Heart left ventricle (tissue), 13 donors: ENCODE measurements at regions not wholly inside any gene's neighbourhood (a gene's known extent, or its start where the extent isn't known, plus 50 kb on each side); places are given as distances from the start of the nearest gene placed in this dataset.

Experiments used
- POLR2A ChIP-seq, 2 donors: fragments of 450-650 bp; IDR thresholded peaks; one replicate each; pipeline ENCODE4 v1.6.1; 2017; ENCODE audit warnings: antibody characterized with exemption in 2 of 2, mild to moderate bottlenecking in 2 of 2, moderate library complexity in 2 of 2
- TF ChIP-seq, protein P1 (sequence below), 12 donors: fragments of 200-600 bp; sonication (generic) in 4 of 12; IDR thresholded peaks; one replicate each; pipeline versions ENCODE4 v1.5.0 to v1.8.0; 2018 to 2022; ENCODE audit warnings: antibody characterized with exemption in 12 of 12, mild to moderate bottlenecking in 5 of 12
- donor health status: ischemic (EF 13 %, LVEDD 7.1; RV severe dilation, severe dysfunction).
- donor health status: DM: no; HTN: yes; CAD: no.
- donor health status: DM: no; HTN: no; CAD: no.
- donor health status: ischemic (EF 25% LVEDD 6.9; RV normal size, moderate dysfunction).
- donor health status: ischemic (EF 25% LVEDD 5.7; RV mildly dilated, moderate dysfunction).
- donor health status: ischemic (EF 35%, LVEDD 5.7; RV mildly dilated, moderate dysfunction).
- donor health status: nonischemic (EF 11% LVEDD 7.7; RV severe dilation, severe dysfunction).
- donor health status: DM: yes; HTN: yes; CAD: no.
- donor health status: PGD.
- donor health status: ischemic (EF 29% LVEDD 5.4; RV normal size, mild dysfunction).
- donor health status: nonischemic (EF 23%, LVEDD 6.1; RV moderate dilation, normal function).

- no peak for TF ChIP-seq POLR2A (IDR thresholded peaks at IDR 0.05)
- TF ChIP-seq, protein P1, sequence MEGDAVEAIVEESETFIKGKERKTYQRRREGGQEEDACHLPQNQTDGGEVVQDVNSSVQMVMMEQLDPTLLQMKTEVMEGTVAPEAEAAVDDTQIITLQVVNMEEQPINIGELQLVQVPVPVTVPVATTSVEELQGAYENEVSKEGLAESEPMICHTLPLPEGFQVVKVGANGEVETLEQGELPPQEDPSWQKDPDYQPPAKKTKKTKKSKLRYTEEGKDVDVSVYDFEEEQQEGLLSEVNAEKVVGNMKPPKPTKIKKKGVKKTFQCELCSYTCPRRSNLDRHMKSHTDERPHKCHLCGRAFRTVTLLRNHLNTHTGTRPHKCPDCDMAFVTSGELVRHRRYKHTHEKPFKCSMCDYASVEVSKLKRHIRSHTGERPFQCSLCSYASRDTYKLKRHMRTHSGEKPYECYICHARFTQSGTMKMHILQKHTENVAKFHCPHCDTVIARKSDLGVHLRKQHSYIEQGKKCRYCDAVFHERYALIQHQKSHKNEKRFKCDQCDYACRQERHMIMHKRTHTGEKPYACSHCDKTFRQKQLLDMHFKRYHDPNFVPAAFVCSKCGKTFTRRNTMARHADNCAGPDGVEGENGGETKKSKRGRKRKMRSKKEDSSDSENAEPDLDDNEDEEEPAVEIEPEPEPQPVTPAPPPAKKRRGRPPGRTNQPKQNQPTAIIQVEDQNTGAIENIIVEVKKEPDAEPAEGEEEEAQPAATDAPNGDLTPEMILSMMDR (IDR thresholded peaks at IDR 0.05): no peak
Observed at GRCh38 chr18:76233876-76234675, 261.0 kb downstream of the ZNF516 start.
